ENCODE measurements at regions not wholly inside any gene's neighbourhood (a gene's known extent, or its start where the extent isn't known, plus 50 kb on each side); places are given as distances from the start of the nearest gene placed in this dataset.

DNA sequence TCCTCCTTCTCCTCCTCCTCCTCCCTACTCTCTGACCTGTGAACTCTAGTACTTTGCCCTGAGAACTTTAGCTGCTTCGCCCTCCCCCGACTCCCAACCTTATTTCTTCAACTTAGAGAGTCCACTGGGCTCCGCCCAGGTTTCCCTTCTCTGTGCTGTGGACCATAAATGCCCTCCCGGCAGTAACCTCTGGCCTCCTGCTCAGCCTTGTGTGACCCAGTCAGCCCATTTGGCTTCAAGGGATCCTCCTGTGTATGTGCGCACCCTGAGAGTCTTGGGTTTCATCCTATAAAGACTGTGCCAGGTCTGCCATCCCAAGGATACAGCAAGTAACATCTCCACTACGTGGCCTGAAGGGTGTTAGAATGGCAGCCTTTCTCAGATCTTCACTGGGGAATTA lies 275.6 kb upstream of the C16orf82 start:
- no peak overlapping the region for H3K4me2 ChIP-seq (ENCODE audit: low read length)
- TF ChIP-seq POLR2A (IDR thresholded peaks at IDR 0.05; ENCODE audit: borderline replicate concordance, extremely low read depth, insufficient read depth, insufficient read length): no peak
- no peak for TF ChIP-seq SRF (IDR thresholded peaks at IDR 0.05; ENCODE audit: low read depth)
- no peak for TF ChIP-seq POLR2AphosphoS5 (IDR thresholded peaks at IDR 0.05; ENCODE audit: low read depth, low read length)
- TF ChIP-seq CEBPB (IDR thresholded peaks at IDR 0.05; ENCODE audit: low read depth): no peak
- no peak for TF ChIP-seq SP1 (IDR thresholded peaks at IDR 0.05; ENCODE audit: low read depth)
- TF ChIP-seq ZFX (IDR thresholded peaks at IDR 0.05): no peak
- TF ChIP-seq FOSL1 (IDR thresholded peaks at IDR 0.05; ENCODE audit: low read depth): no peak
- TF ChIP-seq, protein P1, sequence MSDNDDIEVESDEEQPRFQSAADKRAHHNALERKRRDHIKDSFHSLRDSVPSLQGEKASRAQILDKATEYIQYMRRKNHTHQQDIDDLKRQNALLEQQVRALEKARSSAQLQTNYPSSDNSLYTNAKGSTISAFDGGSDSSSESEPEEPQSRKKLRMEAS (IDR thresholded peaks at IDR 0.05): no peak
- TF ChIP-seq CBX3 (IDR thresholded peaks at IDR 0.05; ENCODE audit: low read depth): no peak
- TF ChIP-seq JUND (IDR thresholded peaks at IDR 0.05): no peak
- TF ChIP-seq, protein P2, sequence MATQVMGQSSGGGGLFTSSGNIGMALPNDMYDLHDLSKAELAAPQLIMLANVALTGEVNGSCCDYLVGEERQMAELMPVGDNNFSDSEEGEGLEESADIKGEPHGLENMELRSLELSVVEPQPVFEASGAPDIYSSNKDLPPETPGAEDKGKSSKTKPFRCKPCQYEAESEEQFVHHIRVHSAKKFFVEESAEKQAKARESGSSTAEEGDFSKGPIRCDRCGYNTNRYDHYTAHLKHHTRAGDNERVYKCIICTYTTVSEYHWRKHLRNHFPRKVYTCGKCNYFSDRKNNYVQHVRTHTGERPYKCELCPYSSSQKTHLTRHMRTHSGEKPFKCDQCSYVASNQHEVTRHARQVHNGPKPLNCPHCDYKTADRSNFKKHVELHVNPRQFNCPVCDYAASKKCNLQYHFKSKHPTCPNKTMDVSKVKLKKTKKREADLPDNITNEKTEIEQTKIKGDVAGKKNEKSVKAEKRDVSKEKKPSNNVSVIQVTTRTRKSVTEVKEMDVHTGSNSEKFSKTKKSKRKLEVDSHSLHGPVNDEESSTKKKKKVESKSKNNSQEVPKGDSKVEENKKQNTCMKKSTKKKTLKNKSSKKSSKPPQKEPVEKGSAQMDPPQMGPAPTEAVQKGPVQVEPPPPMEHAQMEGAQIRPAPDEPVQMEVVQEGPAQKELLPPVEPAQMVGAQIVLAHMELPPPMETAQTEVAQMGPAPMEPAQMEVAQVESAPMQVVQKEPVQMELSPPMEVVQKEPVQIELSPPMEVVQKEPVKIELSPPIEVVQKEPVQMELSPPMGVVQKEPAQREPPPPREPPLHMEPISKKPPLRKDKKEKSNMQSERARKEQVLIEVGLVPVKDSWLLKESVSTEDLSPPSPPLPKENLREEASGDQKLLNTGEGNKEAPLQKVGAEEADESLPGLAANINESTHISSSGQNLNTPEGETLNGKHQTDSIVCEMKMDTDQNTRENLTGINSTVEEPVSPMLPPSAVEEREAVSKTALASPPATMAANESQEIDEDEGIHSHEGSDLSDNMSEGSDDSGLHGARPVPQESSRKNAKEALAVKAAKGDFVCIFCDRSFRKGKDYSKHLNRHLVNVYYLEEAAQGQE (IDR thresholded peaks at IDR 0.05; ENCODE audit: low read depth): no peak
- no peak for TF ChIP-seq SIN3A (IDR thresholded peaks at IDR 0.05; ENCODE audit: low read depth)
- TF ChIP-seq, protein P3, sequence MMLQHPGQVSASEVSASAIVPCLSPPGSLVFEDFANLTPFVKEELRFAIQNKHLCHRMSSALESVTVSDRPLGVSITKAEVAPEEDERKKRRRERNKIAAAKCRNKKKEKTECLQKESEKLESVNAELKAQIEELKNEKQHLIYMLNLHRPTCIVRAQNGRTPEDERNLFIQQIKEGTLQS (IDR thresholded peaks at IDR 0.05): no peak
- TF ChIP-seq EZH2 (IDR thresholded peaks at IDR 0.05): no peak
- no peak for TF ChIP-seq TCF7L2 (IDR thresholded peaks at IDR 0.05; ENCODE audit: borderline replicate concordance, extremely low read depth, insufficient read depth, insufficient read length)
- no peak for TF ChIP-seq ZNF274 (IDR thresholded peaks at IDR 0.05; ENCODE audit: low read depth, low read length)
- TF ChIP-seq EZH2phosphoT487 (IDR thresholded peaks at IDR 0.05; ENCODE audit: borderline replicate concordance): no peak
- no peak for TF ChIP-seq RAD21 (IDR thresholded peaks at IDR 0.05; ENCODE audit: low read depth)
- no peak for TF ChIP-seq ELF1 (IDR thresholded peaks at IDR 0.05; ENCODE audit: borderline replicate concordance, low read depth)
- TF ChIP-seq EGR1 (IDR thresholded peaks at IDR 0.05; ENCODE audit: low read depth): no peak
- H3K36me3 ChIP-seq (ENCODE audit: control insufficient read depth in 1 of 2, insufficient read depth in 2 of 2, low read length in 2 of 2): no peaks in the 10 kb centered on the region
- DNase-seq (ENCODE audit: low read depth, low spot score) (no peak), ATAC-seq (no peak)
- H3K9me2 ChIP-seq (ENCODE audit: insufficient read depth): no peaks in the 10 kb centered on the region
- H3K27ac ChIP-seq (ENCODE audit: low read depth, low read length): no peak overlapping the region
- no peak overlapping the region for H3K9ac ChIP-seq (ENCODE audit: low read length)
- RAD21 ChIA-PET (ENCODE audit: low non-redundant PET in 1 of 2, low total read pairs in 2 of 2, uncharacterized antibody in 2 of 2, unreplicated experiment in 2 of 2): no interaction called here
- intact Hi-C loops (cut with micrococcal nuclease): no loop called here
- no peaks in the 10 kb centered on the region for H3K27me3 ChIP-seq (ENCODE audit: insufficient read depth, low read length)
- H2AFZ ChIP-seq (ENCODE audit: low read depth, low read length, poor library complexity, severe bottlenecking): no peak overlapping the region
- CTCF ChIA-PET: no interaction called here
- no peaks in the 10 kb centered on the region for H3K9me3 ChIP-seq (ENCODE audit: control insufficient read depth in 1 of 2, insufficient read depth in 1 of 2, low read depth in 1 of 2, low read length in 2 of 2)
- POLR2A ChIA-PET: no interaction called here
- no TSS peak for BruUV-seq (replicated peaks)
- H3K4me1 ChIP-seq (ENCODE audit: control insufficient read depth in 1 of 2, insufficient read depth in 2 of 2, low read length in 2 of 2): no peaks in the 10 kb centered on the region
- no peak overlapping the region for H3K4me3 ChIP-seq (replicated peaks in 1 of 2; ENCODE audit: low read depth in 1 of 2, low read length in 2 of 2)
- no peaks in the 10 kb centered on the region for H4K20me1 ChIP-seq (ENCODE audit: insufficient read depth)
- no peaks in the 10 kb centered on the region for H3K79me2 ChIP-seq (ENCODE audit: insufficient read depth, low read length)
